HG03521 (cell line): ENCODE measurements at regions not wholly inside any gene's neighbourhood (a gene's known extent, or its start where the extent isn't known, plus 50 kb on each side); places are given as distances from the start of the nearest gene placed in this dataset.

Experiments
- ATAC-seq: cut with Tn5 transposase; IDR thresholded peaks from one replicate; pipeline ENCODE4 v1.9.1; 2021; ENCODE audit warnings: mild to moderate bottlenecking, moderate library complexity; ENCODE audit not compliant: unreplicated experiment

- ATAC-seq, result no peak
Observed at GRCh38 chr1:184215274-184215925, 163.9 kb downstream of the TSEN15 start.

GRCh38 chr1:184218458-184219075 lies 167.0 kb downstream of the TSEN15 start:
- ATAC-seq, result no peak

- no peak for ATAC-seq
Observed at GRCh38 chr1:184219414-184219813, 167.4 kb upstream of the C1orf21 start.

- ATAC-seq, result no peak
Observed at GRCh38 chr1:184219883-184220282, 166.9 kb upstream of the C1orf21 start.

- ATAC-seq, result no peak
Observed at GRCh38 chr1:184221087-184221486, 165.7 kb upstream of the C1orf21 start.

- no peak for ATAC-seq
Observed at GRCh38 chr1:184222652-184223052, 164.2 kb upstream of the C1orf21 start.

GRCh38 chr1:184223216-184223615 lies 163.6 kb upstream of the C1orf21 start:
- no peak for ATAC-seq

- ATAC-seq, result no peak
Observed at GRCh38 chr1:184225283-184226099, 161.3 kb upstream of the C1orf21 start.

GRCh38 chr1:184226100-184226487 lies 160.7 kb upstream of the C1orf21 start:
- ATAC-seq, result no peak

- ATAC-seq, result no peak
Observed at GRCh38 chr1:184228558-184228957, 158.3 kb upstream of the C1orf21 start.

GRCh38 chr1:184237588-184237987 lies 149.2 kb upstream of the C1orf21 start:
- ATAC-seq, result no peak

GRCh38 chr1:184241446-184241845 lies 145.4 kb upstream of the C1orf21 start:
- no peak for ATAC-seq

GRCh38 chr1:184242507-184242943 lies 144.3 kb upstream of the C1orf21 start:
- ATAC-seq, result no peak

- no peak for ATAC-seq
Observed at GRCh38 chr1:184244962-184245361, 141.9 kb upstream of the C1orf21 start.

- no peak for ATAC-seq
Observed at GRCh38 chr1:184247671-184248070, 139.2 kb upstream of the C1orf21 start.

- ATAC-seq, result no peak
Observed at GRCh38 chr1:184253921-184254320, 132.9 kb upstream of the C1orf21 start.

GRCh38 chr1:184254849-184255248 lies 132.0 kb upstream of the C1orf21 start:
- ATAC-seq, result no peak

- no peak for ATAC-seq
Observed at GRCh38 chr1:184255560-184255959, 131.3 kb upstream of the C1orf21 start.

GRCh38 chr1:184257873-184258272 lies 129.0 kb upstream of the C1orf21 start:
- no peak for ATAC-seq

- ATAC-seq, result no peak
Observed at GRCh38 chr1:184258525-184258924, 128.3 kb upstream of the C1orf21 start.

GRCh38 chr1:184260382-184260781 lies 126.4 kb upstream of the C1orf21 start:
- ATAC-seq, result no peak

- ATAC-seq, result no peak
Observed at GRCh38 chr1:184262109-184262508, 124.7 kb upstream of the C1orf21 start.
